Left lung (tissue), 4 donors: ENCODE measurements at regions not wholly inside any gene's neighbourhood (a gene's known extent, or its start where the extent isn't known, plus 50 kb on each side); places are given as distances from the start of the nearest gene placed in this dataset.

Experiments used
- ATAC-seq: fragments of 200-7000 bp; cut with Tn5 transposase; one replicate; pipeline ENCODE4 v1.9.1; 2020; ENCODE audit warnings: moderate library complexity
- DNase-seq, 4 donors: peaks; one replicate each; pipeline ENCODE4 v3.0.0-alpha.2; 2013 to 2020
- H3K27ac ChIP-seq, 2 donors: fragments of 200-600 bp; sonication (generic) in 1 of 2; one replicate each; pipeline versions ENCODE4 v1.5.0 to v1.8.0; 2020 to 2021
- H3K27me3 ChIP-seq, 2 donors: fragments of 200-600 bp; sonication (generic) in 1 of 2; one replicate each; pipeline versions ENCODE4 v1.5.0 to v1.8.0; 2020 to 2021
- H3K36me3 ChIP-seq, 2 donors: fragments of 200-600 bp; sonication (generic) in 1 of 2; one replicate each; pipeline versions ENCODE4 v1.5.0 to v1.8.0; 2020 to 2021
- H3K4me1 ChIP-seq, 2 donors: fragments of 200-600 bp; one replicate each; pipeline ENCODE4 v1.8.0; 2021
- H3K4me3 ChIP-seq, 2 donors: fragments of 200-600 bp; sonication (generic) in 1 of 2; one replicate each; pipeline versions ENCODE4 v1.5.0 to v1.8.0; 2020 to 2021; ENCODE audit warnings: mild to moderate bottlenecking in 1 of 2
- H3K9me3 ChIP-seq, 2 donors: fragments of 200-600 bp; sonication (generic) in 1 of 2; one replicate each; pipeline versions ENCODE4 v1.5.0 to v1.8.0; 2020 to 2021
- CTCF ChIP-seq, 2 donors: fragments of 200-600 bp; sonication (generic) in 1 of 2; IDR thresholded peaks; one replicate each; pipeline versions ENCODE4 v1.5.0 to v1.8.0; 2021; ENCODE audit warnings: antibody characterized with exemption in 2 of 2
- intact Hi-C, 2 donors: fragments of 100-400 bp; cut with DNase I; formaldehyde crosslinking; loops; one replicate each; pipeline versions ENCODE4 v1.11.2 to v1.14.2; 2022
- donor health status: DM: no; HTN: yes; CAD: no.
- donor health status: DM: no; HTN: no; CAD: no.

GRCh38 chr14:56049536-56049935 is 68.7 kb upstream of the PELI2 start:
- Histone ChIP-seq H3K4me1 (no peaks in the 10 kb centered on the region), H3K4me3 (no peak overlapping the region), H3K9me3 (no peaks in the 10 kb centered on the region), H3K36me3 (no peaks in the 10 kb centered on the region), H3K27ac (no peak overlapping the region), H3K27me3 (no peaks in the 10 kb centered on the region)
- ATAC-seq (no peak), DNase-seq (no peak)
- no peak for TF ChIP-seq CTCF (IDR thresholded peaks at IDR 0.05)
- intact Hi-C loops = no loop called here

GRCh38 chr14:56055511-56055910 is 62.7 kb upstream of the PELI2 start:
- ATAC-seq = no peak
- Histone ChIP-seq H3K4me1 (no peaks in the 10 kb centered on the region), H3K36me3 (no peaks in the 10 kb centered on the region), H3K27me3 (no peaks in the 10 kb centered on the region), H3K4me3 (no peak overlapping the region), H3K9me3 (no peaks in the 10 kb centered on the region), H3K27ac (no peak overlapping the region)
- DNase-seq = no peak
- no peak for TF ChIP-seq CTCF (IDR thresholded peaks at IDR 0.05)
- intact Hi-C loops = no loop called here

GRCh38 chr14:56056031-56056430 is 62.2 kb upstream of the PELI2 start:
- no peak for TF ChIP-seq CTCF (IDR thresholded peaks at IDR 0.05)
- H3K4me1 ChIP-seq = no peaks in the 10 kb centered on the region
- H3K27me3 ChIP-seq = no peaks in the 10 kb centered on the region
- no peak overlapping the region for H3K27ac ChIP-seq
- no peak overlapping the region for H3K4me3 ChIP-seq
- no peak for DNase-seq
- intact Hi-C loops = no loop called here
- no peaks in the 10 kb centered on the region for H3K36me3 ChIP-seq
- H3K9me3 ChIP-seq = no peaks in the 10 kb centered on the region
- no peak for ATAC-seq

- no peak for ATAC-seq
- Histone ChIP-seq H3K27ac (no peak overlapping the region), H3K27me3 (no peaks in the 10 kb centered on the region), H3K4me3 (no peak overlapping the region), H3K4me1 (no peaks in the 10 kb centered on the region), H3K36me3 (no peaks in the 10 kb centered on the region), H3K9me3 (no peaks in the 10 kb centered on the region)
- intact Hi-C loops = no loop called here
- no peak for DNase-seq
- TF ChIP-seq CTCF (IDR thresholded peaks at IDR 0.05) = no peak
These were observed 61.0 kb upstream of the PELI2 start for GRCh38 chr14:56057071-56057741.

GRCh38 chr14:56057767-56058166 is 60.4 kb upstream of the PELI2 start:
- intact Hi-C loops = no loop called here
- TF ChIP-seq CTCF (IDR thresholded peaks at IDR 0.05) = no peak

More at GRCh38 chr14:56057767-56058166, 60.4 kb upstream of the PELI2 start:
- no peaks in the 10 kb centered on the region for H3K27me3 ChIP-seq
- DNase-seq (no peak), ATAC-seq (no peak)
- H3K4me3 ChIP-seq = no peak overlapping the region
- no peaks in the 10 kb centered on the region for H3K4me1 ChIP-seq
- H3K27ac ChIP-seq = no peak overlapping the region
- no peaks in the 10 kb centered on the region for H3K36me3 ChIP-seq
- H3K9me3 ChIP-seq = no peaks in the 10 kb centered on the region
